ENCODE measurements at regions not wholly inside any gene's neighbourhood (a gene's known extent, or its start where the extent isn't known, plus 50 kb on each side); places are given as distances from the start of the nearest gene placed in this dataset.
"Not testable (repeated sequence)": the region's sequence is repeated elsewhere in the genome, so short reads cannot be mapped to it uniquely, and the experiment has no call there.

DNA sequence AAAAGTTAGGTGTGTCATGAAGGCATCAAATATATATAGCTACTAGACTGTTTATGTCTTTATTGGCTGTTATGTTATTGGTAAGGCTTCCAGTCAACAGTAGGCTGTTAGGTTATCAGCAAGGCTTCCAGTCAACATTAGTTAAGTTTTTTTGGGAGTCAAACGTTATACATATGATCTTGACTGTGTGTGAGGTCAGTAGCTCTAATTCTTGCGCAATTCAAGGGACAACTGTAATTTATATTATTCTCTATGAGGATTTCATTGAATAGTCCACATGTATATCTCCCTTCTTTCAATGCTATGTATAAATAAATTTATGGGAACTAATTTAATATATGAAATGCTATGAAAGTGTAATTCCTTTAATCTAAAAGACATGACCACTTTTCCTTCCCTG is 757.5 kb upstream of the TMEFF2 start:
- no peak for DNase-seq (ENCODE audit: low read depth)

DNA sequence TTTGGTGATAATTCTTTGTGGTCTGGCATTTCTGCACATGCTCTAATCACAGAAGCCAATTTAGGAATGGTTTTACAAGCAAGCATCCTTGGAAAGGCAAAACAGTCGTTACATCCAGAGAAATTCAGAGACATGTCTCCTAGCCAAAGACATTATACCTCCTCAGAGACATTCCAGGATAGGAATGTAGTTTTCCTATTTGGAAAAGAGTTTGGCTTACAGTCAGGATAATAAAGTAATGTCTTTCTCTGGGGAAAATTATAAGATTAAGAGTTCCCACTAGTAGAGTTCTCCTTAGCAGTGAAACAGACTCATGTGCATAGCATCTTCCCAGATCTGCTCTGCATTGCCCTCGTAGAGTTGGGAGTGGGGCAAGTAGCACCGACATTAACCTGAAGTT is 753.6 kb upstream of the TMEFF2 start:
- no peak for DNase-seq (ENCODE audit: low read depth)

DNA sequence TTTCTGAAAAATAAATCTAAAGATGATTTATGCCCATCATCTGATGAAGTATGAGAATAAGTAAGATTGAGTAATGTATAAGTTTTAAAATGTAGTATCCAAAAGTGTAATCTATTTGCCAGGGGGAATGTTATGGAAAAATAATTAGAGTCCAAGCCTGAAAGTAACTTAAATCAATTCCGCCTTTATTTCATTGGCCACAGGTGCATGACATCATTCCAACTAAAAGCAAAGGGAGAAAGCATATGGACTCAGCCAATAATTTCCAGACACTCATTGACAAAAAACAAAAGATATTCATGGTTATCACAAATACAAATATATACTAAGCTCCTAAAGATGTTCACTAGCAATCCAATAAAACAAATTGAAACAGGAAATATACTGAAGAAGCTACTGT is 752.6 kb upstream of the TMEFF2 start:
- DNase-seq (ENCODE audit: low read depth), result no peak

DNA sequence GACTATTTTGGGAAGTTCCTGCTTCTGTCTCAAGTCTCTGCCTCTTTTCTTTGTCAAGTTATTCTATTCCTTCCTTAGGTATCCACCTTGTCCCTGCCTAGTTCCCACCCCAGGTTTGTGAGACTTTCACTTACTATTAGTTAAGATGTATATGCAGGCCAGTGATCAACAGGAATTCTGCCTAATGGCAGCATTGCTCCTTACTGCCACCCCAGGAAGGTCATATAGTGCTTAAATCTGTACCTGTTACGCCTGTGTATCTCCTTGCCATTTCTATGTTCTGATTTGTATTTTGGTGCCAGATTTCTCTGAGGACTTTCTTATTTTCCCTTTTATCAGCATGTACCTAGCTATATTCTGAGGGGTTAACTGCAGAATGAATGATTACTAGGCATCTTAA is 746.0 kb upstream of the TMEFF2 start:
- no peak for DNase-seq (ENCODE audit: low read depth)

DNA sequence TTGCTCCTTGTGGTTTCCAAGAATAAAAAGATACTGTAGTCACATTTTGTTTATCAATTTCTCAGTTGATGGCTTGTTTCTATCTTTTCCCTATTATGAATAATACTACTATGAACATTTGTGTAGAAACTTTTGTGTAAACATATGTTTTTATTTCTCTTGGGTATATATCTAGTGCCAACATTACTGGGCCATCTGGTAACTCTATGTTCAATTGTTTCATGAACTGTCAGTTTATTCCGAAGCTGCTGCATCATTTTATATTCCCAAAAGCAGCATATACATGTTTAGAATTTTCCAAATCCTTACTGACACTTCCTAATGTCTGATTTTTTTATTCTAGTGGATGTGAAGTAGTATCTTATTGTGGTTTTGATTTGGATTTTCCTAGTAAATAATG is 737.6 kb upstream of the TMEFF2 start:
- no peak for DNase-seq (ENCODE audit: low read depth)

DNA sequence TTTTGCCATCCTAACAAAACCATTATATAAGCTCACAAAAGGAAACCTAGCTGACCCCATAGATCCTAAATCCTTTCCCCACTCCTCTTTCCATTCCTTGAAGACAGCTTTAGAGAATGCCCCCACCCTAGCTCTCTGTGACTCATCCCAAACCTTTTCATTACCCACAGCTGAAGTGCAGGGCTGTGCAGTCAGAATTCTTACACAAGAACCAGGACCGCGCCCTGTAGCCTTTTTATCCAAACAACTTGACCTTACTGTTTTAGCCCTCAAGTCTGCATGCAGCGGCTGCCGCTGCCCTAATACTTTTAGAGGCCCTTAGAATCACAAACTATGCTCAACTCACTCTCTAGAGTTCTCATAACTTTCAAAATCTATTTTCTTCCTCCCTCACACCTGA is 726.9 kb upstream of the TMEFF2 start:
- DNase-seq (ENCODE audit: low read depth), result not testable (repeated sequence)

DNA sequence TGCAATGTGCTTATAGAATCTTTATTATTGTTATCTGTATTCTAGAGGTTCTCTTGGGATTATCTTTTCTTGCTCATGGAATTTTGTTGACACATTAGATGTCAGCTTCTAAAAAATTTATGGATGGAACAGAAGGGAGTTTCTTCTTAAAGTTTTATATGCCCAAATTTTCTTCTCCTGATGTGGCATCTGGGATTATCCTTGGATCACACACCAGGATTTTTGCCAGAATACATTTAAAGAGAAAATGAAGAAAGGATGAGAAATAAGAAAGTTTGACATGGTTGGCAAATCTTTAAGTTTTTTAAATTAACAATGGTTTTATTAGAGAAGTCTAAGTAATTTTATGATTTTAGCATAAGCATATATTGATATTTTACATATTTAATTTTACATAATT is 706.7 kb upstream of the TMEFF2 start:
- no peak for DNase-seq (ENCODE audit: low read depth)

DNA sequence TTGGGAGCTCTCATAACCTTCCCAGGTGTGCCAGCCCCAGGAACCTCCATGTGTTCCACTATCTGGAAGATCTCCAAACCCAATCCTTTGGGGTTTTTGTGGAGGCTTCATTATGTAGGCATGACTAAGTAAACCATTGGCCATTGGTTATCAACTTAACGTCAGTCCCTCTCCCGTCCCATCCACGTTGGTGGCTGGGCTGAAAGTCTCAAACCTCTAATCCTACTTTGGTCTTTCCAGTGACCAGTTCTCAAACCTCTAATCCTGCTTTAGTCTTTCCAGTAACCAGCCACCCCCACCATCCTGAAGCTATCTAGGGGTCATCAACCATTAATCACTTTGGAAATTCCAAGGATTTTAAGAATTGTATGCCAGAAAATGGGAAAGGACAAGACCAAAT is 704.7 kb upstream of the TMEFF2 start:
- DNase-seq (ENCODE audit: low read depth), result no peak

DNA sequence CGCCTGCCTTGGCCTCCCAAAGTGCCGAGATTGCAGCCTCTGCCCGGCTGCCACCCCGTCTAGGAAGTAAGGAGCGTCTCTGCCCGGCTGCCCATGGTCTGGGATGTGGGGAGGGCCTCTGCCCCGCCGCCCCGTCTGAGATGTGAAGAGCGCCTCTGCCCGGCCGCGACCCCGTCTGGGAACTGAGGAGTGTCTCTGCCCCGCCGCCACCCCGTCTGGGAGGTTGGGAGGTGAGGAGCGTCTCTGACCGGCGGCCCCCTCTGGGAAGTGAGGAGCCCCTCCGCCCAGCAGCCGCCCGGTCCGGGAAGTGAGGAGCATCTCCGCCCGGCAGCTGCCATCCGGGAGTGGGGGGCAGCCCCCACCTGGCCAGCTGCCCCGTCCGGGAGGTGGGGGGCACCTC is 699.2 kb upstream of the TMEFF2 start:
- not testable (repeated sequence) for DNase-seq (ENCODE audit: low read depth)

DNA sequence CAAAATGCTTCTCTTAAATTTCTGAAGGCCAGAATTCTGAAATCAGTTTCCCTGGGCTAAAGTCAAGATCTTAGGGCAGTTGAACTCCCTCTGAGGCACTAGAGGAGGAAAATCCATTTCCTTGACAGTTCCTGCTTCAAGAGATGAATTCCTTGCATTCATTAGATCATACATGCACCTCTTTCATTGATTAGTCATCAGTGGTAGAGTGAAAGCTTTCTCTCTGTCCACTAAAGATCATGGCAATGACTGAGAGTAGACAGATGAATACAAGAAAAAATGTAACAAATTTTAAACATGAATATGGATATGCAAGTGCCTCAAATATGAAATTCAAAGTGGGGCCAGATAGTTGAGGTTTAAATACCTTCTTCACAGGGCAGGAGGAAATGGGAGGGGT is 693.4 kb upstream of the TMEFF2 start:
- no peak for DNase-seq (ENCODE audit: low read depth)

DNA sequence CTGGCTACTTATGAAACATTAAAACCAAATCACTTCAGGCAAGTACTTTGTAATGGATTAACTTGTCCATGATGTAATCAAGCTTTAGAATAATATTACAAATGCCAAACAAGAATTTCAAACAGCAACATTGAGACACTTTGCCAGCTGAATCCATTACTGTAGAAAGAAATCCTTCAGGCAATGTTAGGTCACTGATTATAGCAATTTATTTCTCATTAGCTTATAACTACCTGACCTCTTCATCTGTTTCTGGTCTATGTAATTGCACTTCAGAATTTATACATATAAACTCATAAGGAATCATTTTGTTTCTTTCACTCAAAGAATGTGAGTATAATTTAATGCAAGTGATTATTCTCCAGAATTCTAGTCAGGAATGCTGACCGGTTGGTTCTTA is 692.6 kb upstream of the TMEFF2 start:
- DNase-seq (ENCODE audit: low read depth), result no peak

DNA sequence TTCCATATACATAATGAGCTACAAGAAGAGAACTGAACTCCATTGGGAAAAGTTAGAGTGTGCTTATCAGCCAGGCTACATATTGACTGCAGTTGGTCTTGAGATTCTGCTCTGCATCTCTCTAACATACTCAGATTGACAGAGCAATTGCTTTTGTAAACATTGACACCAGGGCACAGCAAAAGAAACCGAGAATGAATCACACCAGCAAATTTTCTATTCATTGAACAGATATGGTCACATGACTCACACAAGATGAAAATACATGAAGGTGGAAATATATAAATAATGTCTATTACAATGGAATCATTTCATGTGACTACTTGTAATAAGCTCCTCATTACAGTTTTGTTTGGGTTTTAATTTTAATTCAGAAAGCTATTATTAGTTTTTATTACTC is 691.9 kb upstream of the TMEFF2 start:
- no peak for DNase-seq (ENCODE audit: low read depth)

DNA sequence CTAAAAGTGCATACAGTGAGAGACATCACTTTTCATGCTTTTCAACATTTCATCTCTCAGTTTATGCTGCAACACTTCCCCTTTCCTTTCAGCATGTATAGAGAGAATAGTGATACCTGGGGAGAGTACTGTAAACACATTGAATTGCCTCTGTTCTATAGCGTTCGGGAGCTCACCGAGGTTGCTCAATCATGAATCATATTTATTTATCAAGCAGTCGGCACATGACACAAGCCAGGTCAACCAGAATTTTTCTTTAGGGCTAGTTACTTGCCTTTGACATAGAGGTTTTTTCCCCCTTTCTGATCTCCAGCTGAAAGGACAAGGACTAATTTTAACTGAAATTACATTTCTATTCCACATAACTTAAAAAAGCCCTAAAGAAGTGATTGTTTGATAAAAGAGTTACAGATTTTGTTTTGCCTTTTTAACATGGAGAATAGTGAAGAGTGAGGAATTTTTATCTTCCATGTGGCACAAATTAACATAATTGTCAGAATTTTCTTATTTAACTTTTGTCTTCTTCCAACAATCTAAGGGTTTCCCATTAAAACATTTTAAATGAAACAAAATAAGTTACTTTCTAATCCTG is 690.9 kb upstream of the TMEFF2 start:
- no peak for DNase-seq (ENCODE audit: low read depth)

DNA sequence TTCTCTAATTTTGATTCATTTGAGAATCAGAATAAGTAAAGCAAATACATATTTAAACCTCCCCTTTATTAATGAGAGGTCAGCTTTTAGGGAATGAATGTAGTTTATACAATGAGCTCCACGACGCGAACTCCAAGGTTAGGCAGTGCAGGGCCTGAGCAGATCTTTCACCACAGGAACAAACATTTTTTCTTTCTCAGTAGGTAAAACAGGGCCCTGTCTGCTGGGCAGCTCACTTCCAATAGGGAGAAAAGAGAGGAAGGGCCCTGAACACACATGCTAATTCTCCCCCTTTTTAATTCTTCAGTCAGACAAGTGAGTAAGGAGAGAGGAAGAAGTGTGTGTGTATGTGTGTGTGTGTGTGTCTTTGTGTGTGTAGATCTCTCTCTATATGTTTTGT is 682.4 kb upstream of the TMEFF2 start:
- DNase-seq (ENCODE audit: low read depth), result no peak

DNA sequence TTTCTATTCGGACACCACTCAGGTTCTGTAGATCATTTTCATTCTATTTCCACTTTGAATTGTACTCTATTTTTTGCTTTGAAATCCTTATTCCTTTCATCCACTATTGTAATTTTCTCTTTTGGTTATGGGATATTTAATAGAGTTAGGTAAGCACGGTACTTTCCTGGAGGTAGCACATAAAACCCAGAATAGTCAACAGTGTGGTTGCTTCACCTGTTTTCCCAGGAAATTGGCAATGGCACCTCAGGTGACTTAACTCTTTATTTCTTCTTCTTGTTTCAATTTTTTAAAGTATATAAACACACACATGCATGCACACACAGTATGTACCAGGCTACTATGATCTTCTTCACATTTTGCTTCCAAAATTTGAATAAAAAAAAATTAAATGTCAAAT is 682.0 kb upstream of the TMEFF2 start:
- no peak for DNase-seq (ENCODE audit: low read depth)

DNA sequence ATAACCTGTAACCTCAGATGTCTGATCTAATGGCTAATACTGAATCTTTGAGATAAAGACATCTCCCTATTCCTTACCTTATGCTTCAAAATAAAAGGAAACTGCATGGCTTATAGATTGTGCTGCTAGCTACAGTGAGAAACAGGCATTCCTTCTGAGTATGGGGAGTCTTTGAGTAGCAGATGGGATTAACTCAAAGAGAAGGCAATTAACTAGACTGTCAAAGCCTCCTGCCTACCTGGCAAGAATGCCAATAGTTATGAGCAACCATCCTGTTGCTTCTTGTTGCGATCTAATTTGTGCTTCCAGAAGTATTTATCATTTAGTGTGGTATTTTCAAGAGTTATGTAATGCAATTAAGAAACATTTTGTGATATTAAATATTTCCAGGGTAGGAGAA is 660.0 kb upstream of the TMEFF2 start:
- no peak for DNase-seq (ENCODE audit: low read depth)

DNA sequence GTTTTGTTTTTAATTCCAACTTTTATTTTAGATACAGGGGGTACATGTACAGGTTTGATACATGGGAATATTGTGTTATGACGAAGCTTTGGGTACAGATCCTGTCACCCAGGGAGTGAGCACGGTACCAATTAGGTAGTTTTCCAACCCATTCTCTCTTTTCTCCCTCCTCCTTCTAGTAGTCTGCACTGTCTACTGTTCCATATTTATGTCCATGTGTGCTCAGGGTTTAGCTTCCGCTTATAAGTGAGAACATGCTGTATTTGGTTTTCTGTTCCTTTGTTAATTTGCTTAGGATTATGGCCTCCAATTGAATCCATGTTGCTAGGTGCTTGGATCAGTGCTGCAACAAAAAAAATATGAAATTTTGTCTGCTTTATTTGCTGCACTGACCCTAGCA is 659.3 kb upstream of the TMEFF2 start:
- no peak for DNase-seq (ENCODE audit: low read depth)

DNA sequence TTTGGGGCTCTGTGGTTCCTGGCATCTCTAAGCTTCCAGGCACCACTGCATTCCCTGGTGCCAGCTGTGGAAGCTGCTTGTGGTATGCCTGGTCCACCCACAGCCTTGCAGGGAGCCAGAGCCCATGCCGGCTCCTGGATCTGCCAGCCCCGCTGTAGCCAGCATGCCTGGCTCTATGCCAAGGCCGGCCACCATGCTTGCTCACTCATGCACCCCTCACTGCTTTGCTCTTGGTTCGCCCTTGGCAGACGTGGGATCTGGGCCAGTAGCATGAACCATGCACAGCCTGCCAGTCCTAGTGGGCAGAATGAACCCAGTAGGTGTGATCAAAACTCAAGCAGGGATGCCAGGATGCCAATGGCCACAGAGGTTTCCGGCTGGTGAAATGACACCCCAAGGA is 634.2 kb upstream of the TMEFF2 start:
- DNase-seq (ENCODE audit: low read depth), result no peak

DNA sequence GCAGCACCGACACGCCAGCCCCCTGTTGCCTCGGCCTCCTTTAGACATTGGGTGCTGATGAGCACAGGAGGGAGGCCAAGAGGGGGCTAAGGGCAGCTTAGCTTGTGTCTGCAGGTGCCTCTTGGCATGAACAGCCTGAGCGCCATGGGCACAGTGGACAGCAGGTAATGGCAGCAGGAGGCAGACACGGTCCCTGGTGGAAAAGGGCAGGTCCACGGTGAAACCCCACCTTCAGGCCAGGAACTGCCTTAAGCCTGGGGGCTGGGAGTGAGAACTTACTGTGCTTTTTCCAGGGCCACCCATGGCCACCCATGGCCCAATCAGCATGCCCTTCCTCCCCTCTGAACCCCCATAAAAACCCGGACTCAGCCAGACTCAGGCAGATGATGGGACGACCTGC is 633.4 kb upstream of the TMEFF2 start:
- no peak for DNase-seq (ENCODE audit: low read depth)

DNA sequence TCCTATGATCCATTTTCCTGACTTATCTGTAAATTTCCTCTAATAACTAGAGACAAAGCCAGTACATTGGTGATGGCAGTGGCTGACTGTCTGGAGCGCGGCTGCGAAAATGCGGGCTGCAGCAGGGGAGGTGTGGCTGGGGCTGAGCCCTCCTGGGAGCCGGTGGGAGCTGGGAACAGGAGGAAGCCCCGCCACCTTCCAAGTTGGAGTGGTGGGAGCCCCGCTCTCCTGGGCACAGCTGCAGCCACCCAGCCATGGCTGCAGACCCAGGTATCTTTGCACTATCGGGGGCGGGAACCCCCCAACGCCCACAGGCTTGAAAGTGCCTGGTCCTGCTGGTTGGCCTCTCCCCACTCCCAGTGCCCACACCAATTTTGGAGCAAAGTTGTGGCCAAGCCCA is 633.0 kb upstream of the TMEFF2 start:
- no peak for DNase-seq (ENCODE audit: low read depth)

DNA sequence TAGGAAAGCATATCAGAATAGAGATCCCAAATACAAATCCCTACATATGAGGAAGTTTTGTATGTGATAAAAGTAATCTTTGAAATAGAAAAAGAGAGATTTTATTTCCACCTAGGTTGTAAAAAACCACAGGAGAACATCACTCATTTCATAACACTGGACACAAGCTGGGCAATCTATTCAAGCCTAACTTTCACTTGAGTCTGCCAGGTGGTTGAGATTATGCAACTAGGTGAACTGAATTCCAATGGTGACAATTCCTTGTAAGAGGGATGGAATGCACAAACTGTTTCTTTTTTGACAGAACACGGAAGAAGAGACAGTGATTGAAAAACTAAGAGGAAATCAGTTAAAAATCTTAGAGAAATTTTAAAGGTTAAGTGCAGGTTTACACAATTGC is 619.6 kb upstream of the TMEFF2 start:
- DNase-seq (ENCODE audit: low read depth), result no peak

DNA sequence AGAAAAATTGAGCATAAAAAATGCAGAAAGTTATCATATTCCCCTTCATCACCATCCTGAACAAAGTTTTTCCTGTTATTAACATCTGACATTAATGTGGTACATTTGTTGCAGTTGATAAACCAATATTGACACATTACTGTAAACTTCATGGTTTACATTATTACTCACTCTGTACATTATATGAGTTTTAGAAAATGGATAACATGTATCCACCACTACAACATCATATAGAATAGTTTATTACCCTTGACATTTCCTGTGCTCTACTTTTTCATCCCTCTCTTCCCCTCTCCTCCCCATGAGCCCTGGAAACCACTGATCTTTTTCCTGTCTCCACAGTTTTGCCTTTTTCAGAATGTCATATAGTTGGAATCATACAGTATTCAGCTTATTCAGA is 618.6 kb upstream of the TMEFF2 start:
- no peak for DNase-seq (ENCODE audit: low read depth)

DNA sequence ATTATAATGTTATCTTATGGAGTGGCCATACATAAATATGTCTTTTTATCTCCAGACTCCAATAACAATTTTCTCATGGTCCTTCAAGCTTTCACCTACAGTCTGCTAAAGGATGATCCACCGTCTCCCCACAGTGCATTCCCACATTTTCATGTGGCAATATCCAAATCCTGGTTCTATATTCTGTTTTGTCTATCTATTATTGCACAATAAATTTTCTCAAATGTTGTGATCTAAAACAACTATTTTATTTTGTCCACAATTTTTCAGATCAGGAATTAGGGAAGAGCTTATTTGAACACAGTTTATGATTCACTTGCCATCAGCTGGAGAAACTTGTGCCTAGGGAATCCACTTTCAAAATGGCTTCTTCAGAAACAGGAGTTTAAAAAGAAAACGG is 614.4 kb upstream of the TMEFF2 start:
- DNase-seq (ENCODE audit: low read depth), result no peak

DNA sequence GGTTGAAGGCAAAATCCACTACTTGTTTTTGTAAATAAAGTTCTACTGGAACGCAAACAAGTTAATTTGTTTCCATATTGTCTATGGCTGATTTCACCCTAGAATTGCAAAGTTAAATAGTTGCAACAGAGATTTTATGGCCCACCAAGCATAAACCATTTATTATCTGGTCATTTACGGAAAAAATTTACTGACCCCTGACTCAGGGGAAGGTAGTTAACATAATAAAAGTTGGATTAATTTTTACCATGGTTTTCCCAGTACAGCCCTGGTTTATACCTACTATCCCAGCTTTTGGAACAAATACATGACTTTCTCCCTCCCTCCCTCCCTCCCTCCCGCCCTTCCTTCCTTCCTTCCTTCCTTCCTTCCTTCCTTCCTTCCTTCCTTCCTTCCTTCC is 588.9 kb upstream of the TMEFF2 start:
- DNase-seq (ENCODE audit: low read depth), result no peak

All from activated T-cell treated with anti-CD3 and anti-CD28 coated beads for 24 hours (primary cell).